HTR-8/SVneo (cell line): ENCODE measurements at regions not wholly inside any gene's neighbourhood (a gene's known extent, or its start where the extent isn't known, plus 50 kb on each side); places are given as distances from the start of the nearest gene placed in this dataset.
"Not testable (repeated sequence)": the region's sequence is repeated elsewhere in the genome, so short reads cannot be mapped to it uniquely, and the experiment has no call there.

Experiments
- DNase-seq: peaks from one replicate; pipeline ENCODE4 v3.0.0; 2011; ENCODE audit warnings: low spot score, mixed read lengths; ENCODE audit not compliant: insufficient read length
- FAIRE-seq: peaks from 2 replicates; lab custom pipeline; 2011; peaks lifted over from hg19 to GRCh38; lab: Jason Lieb, UNC

DNA sequence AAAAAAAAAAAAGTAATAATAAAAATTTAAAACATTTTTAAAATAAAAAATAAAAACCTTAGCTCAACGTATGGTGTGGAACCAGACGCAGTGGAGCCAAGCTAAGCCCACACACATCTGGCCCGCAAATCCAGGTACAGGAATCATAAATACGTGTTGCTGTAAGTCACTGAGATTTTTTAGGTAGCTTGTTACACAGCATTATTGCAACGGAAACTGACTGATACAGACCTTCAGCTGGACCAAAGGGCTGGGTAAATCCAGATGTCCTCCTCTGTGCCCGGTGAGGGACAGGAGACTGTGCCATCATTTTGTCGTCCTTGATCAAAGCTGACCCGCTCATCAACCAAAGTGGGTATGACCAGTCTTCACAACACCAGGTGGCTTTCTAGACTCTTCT is 104.9 kb downstream of the TMEM130 start:
- DNase-seq (no peak), FAIRE-seq (no peak)

- FAIRE-seq, DNase-seq: not testable (repeated sequence)
Observed at GRCh38 chr7:98770085-98770484, 99.7 kb downstream of the TMEM130 start.

DNA sequence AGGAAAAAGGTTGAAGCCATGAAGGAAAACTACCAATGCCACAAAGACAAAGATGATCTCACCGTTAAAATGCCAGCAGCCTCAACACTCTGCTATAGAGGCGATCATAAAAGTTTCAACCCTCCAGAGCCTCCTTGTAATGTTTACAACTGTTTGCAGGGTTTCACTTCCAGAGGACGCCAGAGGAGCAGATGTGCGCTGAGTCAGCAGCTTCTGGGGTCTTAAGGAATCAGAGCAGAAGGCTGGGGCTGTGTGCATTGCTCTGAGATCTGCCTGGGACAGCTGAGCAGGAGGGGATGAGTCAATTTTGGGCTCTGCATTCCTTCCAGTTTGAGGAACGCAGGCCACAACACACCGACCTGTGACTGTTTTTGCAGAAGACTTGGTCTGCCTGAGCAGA is 98.3 kb downstream of the TMEM130 start:
- no peak for DNase-seq
- FAIRE-seq, result no peak

GRCh38 chr7:98771941-98772603 is 97.7 kb downstream of the TMEM130 start:
- FAIRE-seq, result no peak
- no peak for DNase-seq

- DNase-seq, result no peak
- no peak for FAIRE-seq
Observed at GRCh38 chr7:98774884-98775283, 94.9 kb downstream of the TMEM130 start.

- FAIRE-seq (no peak), DNase-seq (no peak)
Observed at GRCh38 chr7:98777051-98777450, 92.8 kb downstream of the TMEM130 start.

DNA sequence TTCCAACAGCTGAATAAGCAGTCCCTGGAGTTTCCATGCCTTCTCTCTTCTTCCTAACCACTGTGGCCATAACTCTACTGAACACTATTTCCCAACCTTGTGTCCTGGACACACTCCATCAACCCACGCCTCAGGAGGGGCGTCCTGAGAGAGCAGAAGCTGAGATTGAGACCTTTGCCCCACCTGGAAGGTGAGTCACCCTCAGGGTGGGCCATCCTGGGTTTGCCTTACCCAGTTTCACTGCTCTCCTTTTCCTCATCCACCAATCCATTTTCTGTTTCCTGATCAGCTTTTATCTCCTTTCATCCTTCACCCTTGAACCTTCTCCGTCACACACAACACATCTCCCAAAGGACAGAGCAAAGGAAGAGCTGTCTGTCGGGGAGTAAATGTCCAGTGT is 91.4 kb downstream of the TMEM130 start:
- no peak for FAIRE-seq
- DNase-seq, result no peak

- DNase-seq, result no peak
- no peak for FAIRE-seq
Observed at GRCh38 chr7:98779800-98780587, 89.8 kb downstream of the TMEM130 start.

GRCh38 chr7:98784216-98784785 is 85.5 kb downstream of the TMEM130 start:
- FAIRE-seq (no peak), DNase-seq (no peak)

GRCh38 chr7:98785929-98786571 is 83.8 kb downstream of the TMEM130 start:
- DNase-seq, result no peak
- no peak for FAIRE-seq

- no peak for DNase-seq
- FAIRE-seq, result no peak
Observed at GRCh38 chr7:98788966-98789365, 80.8 kb downstream of the TMEM130 start.

DNA sequence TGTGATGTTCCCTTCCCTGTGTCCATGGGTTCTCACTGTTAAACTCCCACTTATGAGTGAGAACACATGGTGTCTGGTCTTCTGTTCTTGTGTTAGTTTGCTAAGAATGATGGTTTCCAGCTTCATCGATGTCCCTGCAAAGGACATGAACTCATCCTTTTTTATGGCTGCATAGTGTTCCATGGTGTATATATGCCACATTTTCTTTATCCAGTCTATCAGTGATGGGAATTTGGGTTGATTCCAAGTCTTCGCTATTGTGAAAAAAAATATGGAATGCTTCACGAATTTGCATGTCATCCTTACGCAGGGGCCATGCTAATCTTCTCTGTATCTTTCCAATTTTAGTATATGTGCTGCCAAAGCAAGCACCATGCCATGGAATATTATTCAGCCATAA is 75.4 kb downstream of the TMEM130 start:
- not testable (repeated sequence) for FAIRE-seq, DNase-seq

DNA sequence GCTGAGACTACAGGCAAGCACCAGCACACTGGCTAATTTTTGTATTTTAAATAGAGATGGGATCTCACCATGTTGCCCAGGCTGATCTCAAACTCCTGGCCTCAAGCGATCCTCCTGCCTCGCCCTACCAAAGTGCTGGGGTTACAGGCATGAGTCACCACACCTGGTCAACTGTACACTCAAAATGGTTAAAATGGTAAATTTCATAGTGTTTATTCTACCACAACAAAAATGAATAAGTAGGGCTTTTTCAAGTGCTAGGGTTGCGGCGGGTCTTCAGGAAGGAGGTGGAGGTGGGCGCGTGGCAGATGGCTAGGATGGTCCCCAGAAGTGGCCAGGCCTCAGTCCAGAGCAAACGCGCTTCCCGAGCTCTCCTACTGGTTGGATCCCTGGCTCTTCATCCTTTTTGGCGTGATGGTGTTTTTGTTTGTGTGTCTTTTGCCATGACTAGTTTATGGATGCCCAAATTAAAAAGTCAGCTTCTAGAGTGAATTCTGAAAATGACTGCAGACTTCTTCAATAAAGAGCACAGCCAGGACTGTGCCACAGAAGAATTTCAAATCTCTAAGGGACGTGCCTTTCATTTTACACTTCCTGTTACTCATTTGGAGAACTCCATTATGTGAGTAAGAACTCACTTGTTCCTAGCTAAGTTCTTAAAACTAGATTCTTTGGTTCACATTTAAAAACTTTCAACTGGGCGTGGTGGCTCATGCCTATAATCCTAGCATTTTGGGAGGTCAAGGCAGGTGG is 73.9 kb downstream of the TMEM130 start:
- FAIRE-seq, result no peak
- no peak for DNase-seq
